IMR-90 (cell line): ENCODE measurements at regions not wholly inside any gene's neighbourhood (a gene's known extent, or its start where the extent isn't known, plus 50 kb on each side); places are given as distances from the start of the nearest gene placed in this dataset.

Experiments
- FOS ChIP-seq: fragments of 150-350 bp; IDR thresholded peaks from 2 replicates; pipeline ENCODE4 v1.6.1; 2016; ENCODE audit warnings: low read depth, low read length
- MAZ ChIP-seq: IDR thresholded peaks from 2 replicates; pipeline ENCODE4 v1.6.1; 2012; ENCODE audit warnings: low read depth, mild to moderate bottlenecking, low read length, improper control_type of control experiment, moderate library complexity, borderline replicate concordance
- POLR2A ChIP-seq: IDR thresholded peaks from 2 replicates; pipeline ENCODE4 v1.6.1; 2012; ENCODE audit warnings: mild to moderate bottlenecking, low read depth, low read length
- RAD21 ChIP-seq: IDR thresholded peaks from 2 replicates; pipeline ENCODE4 v1.6.1; 2012; ENCODE audit warnings: low read length, improper control_type of control experiment
- SMC3 ChIP-seq: fragments of 150-350 bp; IDR thresholded peaks from 2 replicates; pipeline ENCODE4 v1.6.1; 2016; ENCODE audit warnings: low read depth, mild to moderate bottlenecking, antibody characterized with exemption, low read length, moderate library complexity
- TF ChIP-seq, protein P1 (sequence below): conservative IDR thresholded peaks from 2 replicates; pipeline ENCODE4 v1.5.1; 2012; ENCODE audit warnings: mild to moderate bottlenecking, low read depth, low read length, improper control_type of control experiment
- TF ChIP-seq, protein P2 (sequence below): fragments of 150-350 bp; IDR thresholded peaks from 2 replicates; pipeline ENCODE4 v1.6.1; 2017; ENCODE audit warnings: mild to moderate bottlenecking, antibody characterized with exemption, low read length, low read depth
- TF ChIP-seq, protein P3 (sequence below): fragments of 150-350 bp; IDR thresholded peaks from 2 replicates; pipeline ENCODE4 v1.6.1; 2016; ENCODE audit warnings: low read depth, mild to moderate bottlenecking, low read length, moderate library complexity, borderline replicate concordance

GRCh38 chr16:60646631-60647030, 1389.6 kb downstream of the CDH8 start:
- TF ChIP-seq, protein P1, sequence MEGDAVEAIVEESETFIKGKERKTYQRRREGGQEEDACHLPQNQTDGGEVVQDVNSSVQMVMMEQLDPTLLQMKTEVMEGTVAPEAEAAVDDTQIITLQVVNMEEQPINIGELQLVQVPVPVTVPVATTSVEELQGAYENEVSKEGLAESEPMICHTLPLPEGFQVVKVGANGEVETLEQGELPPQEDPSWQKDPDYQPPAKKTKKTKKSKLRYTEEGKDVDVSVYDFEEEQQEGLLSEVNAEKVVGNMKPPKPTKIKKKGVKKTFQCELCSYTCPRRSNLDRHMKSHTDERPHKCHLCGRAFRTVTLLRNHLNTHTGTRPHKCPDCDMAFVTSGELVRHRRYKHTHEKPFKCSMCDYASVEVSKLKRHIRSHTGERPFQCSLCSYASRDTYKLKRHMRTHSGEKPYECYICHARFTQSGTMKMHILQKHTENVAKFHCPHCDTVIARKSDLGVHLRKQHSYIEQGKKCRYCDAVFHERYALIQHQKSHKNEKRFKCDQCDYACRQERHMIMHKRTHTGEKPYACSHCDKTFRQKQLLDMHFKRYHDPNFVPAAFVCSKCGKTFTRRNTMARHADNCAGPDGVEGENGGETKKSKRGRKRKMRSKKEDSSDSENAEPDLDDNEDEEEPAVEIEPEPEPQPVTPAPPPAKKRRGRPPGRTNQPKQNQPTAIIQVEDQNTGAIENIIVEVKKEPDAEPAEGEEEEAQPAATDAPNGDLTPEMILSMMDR: no peak
- TF ChIP-seq FOS (no peak), POLR2A (no peak), RAD21 (no peak), SMC3 (no peak), MAZ (no peak)
- TF ChIP-seq, protein P2, sequence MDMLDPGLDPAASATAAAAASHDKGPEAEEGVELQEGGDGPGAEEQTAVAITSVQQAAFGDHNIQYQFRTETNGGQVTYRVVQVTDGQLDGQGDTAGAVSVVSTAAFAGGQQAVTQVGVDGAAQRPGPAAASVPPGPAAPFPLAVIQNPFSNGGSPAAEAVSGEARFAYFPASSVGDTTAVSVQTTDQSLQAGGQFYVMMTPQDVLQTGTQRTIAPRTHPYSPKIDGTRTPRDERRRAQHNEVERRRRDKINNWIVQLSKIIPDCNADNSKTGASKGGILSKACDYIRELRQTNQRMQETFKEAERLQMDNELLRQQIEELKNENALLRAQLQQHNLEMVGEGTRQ: no peak
- TF ChIP-seq, protein P3, sequence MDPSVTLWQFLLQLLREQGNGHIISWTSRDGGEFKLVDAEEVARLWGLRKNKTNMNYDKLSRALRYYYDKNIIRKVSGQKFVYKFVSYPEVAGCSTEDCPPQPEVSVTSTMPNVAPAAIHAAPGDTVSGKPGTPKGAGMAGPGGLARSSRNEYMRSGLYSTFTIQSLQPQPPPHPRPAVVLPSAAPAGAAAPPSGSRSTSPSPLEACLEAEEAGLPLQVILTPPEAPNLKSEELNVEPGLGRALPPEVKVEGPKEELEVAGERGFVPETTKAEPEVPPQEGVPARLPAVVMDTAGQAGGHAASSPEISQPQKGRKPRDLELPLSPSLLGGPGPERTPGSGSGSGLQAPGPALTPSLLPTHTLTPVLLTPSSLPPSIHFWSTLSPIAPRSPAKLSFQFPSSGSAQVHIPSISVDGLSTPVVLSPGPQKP: no peak
